ENCODE measurements at regions not wholly inside any gene's neighbourhood (a gene's known extent, or its start where the extent isn't known, plus 50 kb on each side); places are given as distances from the start of the nearest gene placed in this dataset.
"Not testable (repeated sequence)": the region's sequence is repeated elsewhere in the genome, so short reads cannot be mapped to it uniquely, and the experiment has no call there.

GRCh38 chr3:95343767-95344166 is 1280.9 kb downstream of the NSUN3 start:
- Mint-ChIP-seq H3K4me1 (no peaks in the 10 kb centered on the region), H3K9me3 (no peaks in the 10 kb centered on the region), H3K27me3 (no peaks in the 10 kb centered on the region), H3K27ac (no peak overlapping the region), H3K4me3 (no peak overlapping the region), H3K36me3 (ENCODE audit: low read depth) (no peaks in the 10 kb centered on the region)
- intact Hi-C loops (cut with micrococcal nuclease) = no loop called here
- DNase-seq = no peak

- H3K9me3 Mint-ChIP-seq, H3K27ac Mint-ChIP-seq: not testable (repeated sequence)
Measured at GRCh38 chr3:95347936-95348335, 1285.1 kb downstream of the NSUN3 start.

GRCh38 chr3:95348879-95349278 is 1286.0 kb downstream of the NSUN3 start:
- H3K27ac Mint-ChIP-seq = no peak overlapping the region
- H3K9me3 Mint-ChIP-seq = no peaks in the 10 kb centered on the region
- no peak overlapping the region for H3K4me3 Mint-ChIP-seq
- no peaks in the 10 kb centered on the region for H3K4me1 Mint-ChIP-seq
- no peaks in the 10 kb centered on the region for H3K27me3 Mint-ChIP-seq
- no peaks in the 10 kb centered on the region for H3K36me3 Mint-ChIP-seq (ENCODE audit: low read depth)
- no peak for DNase-seq
- intact Hi-C loops (cut with micrococcal nuclease) = no loop called here

More at GRCh38 chr3:95347936-95348335, 1285.1 kb downstream of the NSUN3 start:
- H3K27me3 Mint-ChIP-seq; H3K36me3 Mint-ChIP-seq (ENCODE audit: low read depth); intact Hi-C loops (cut with micrococcal nuclease); H3K4me1 Mint-ChIP-seq; H3K4me3 Mint-ChIP-seq; DNase-seq: not testable (repeated sequence)

GRCh38 chr3:95350049-95350448 is 1287.2 kb downstream of the NSUN3 start:
- intact Hi-C loops (cut with micrococcal nuclease) = no loop called here
- Mint-ChIP-seq H3K36me3 (ENCODE audit: low read depth) (no peaks in the 10 kb centered on the region), H3K4me3 (no peak overlapping the region), H3K9me3 (no peaks in the 10 kb centered on the region), H3K27me3 (no peaks in the 10 kb centered on the region), H3K4me1 (no peaks in the 10 kb centered on the region), H3K27ac (no peak overlapping the region)
- DNase-seq = no peak

- no peaks in the 10 kb centered on the region for H3K27me3 Mint-ChIP-seq
Measured at GRCh38 chr3:95351158-95351557, 1288.3 kb downstream of the NSUN3 start.

GRCh38 chr3:95352471-95352870 is 1289.6 kb downstream of the NSUN3 start:
- intact Hi-C loops (cut with micrococcal nuclease) = no loop called here
- no peak for DNase-seq
- Mint-ChIP-seq H3K4me3 (no peak overlapping the region), H3K36me3 (ENCODE audit: low read depth) (no peaks in the 10 kb centered on the region), H3K27me3 (no peaks in the 10 kb centered on the region), H3K27ac (no peak overlapping the region), H3K9me3 (no peaks in the 10 kb centered on the region), H3K4me1 (no peaks in the 10 kb centered on the region)

More at GRCh38 chr3:95351158-95351557, 1288.3 kb downstream of the NSUN3 start:
- H3K4me1 Mint-ChIP-seq = no peaks in the 10 kb centered on the region
- H3K4me3 Mint-ChIP-seq = no peak overlapping the region
- H3K9me3 Mint-ChIP-seq = no peaks in the 10 kb centered on the region
- H3K27ac Mint-ChIP-seq = no peak overlapping the region
- intact Hi-C loops (cut with micrococcal nuclease) = no loop called here
- H3K36me3 Mint-ChIP-seq (ENCODE audit: low read depth) = no peaks in the 10 kb centered on the region
- DNase-seq = no peak

- no peak overlapping the region for H3K27ac Mint-ChIP-seq
- no peaks in the 10 kb centered on the region for H3K4me1 Mint-ChIP-seq
- H3K36me3 Mint-ChIP-seq (ENCODE audit: low read depth) = no peaks in the 10 kb centered on the region
- intact Hi-C loops (cut with micrococcal nuclease) = no loop called here
- no peaks in the 10 kb centered on the region for H3K9me3 Mint-ChIP-seq
- H3K27me3 Mint-ChIP-seq = no peaks in the 10 kb centered on the region
- no peak overlapping the region for H3K4me3 Mint-ChIP-seq
- DNase-seq = no peak
Measured at GRCh38 chr3:95354489-95354888, 1291.6 kb downstream of the NSUN3 start.

GRCh38 chr3:95356764-95357501 is 1294.1 kb downstream of the NSUN3 start:
- intact Hi-C loops (cut with micrococcal nuclease) = no loop called here
- no peaks in the 10 kb centered on the region for H3K36me3 Mint-ChIP-seq (ENCODE audit: low read depth)
- DNase-seq = no peak
- H3K4me1 Mint-ChIP-seq = no peaks in the 10 kb centered on the region
- no peaks in the 10 kb centered on the region for H3K27me3 Mint-ChIP-seq
- no peak overlapping the region for H3K4me3 Mint-ChIP-seq
- H3K9me3 Mint-ChIP-seq = no peaks in the 10 kb centered on the region
- no peak overlapping the region for H3K27ac Mint-ChIP-seq

- intact Hi-C loops (cut with micrococcal nuclease) = no loop called here
- Mint-ChIP-seq H3K36me3 (ENCODE audit: low read depth) (no peaks in the 10 kb centered on the region), H3K9me3 (peaks cover 3% of the 10 kb centered on the region), H3K27ac (no peak overlapping the region), H3K4me3 (no peak overlapping the region), H3K27me3 (no peaks in the 10 kb centered on the region), H3K4me1 (no peaks in the 10 kb centered on the region)
- DNase-seq = no peak
Measured at GRCh38 chr3:95387242-95388021, 1324.6 kb downstream of the NSUN3 start.

- H3K9me3 Mint-ChIP-seq = peaks cover 3% of the 10 kb centered on the region
- H3K36me3 Mint-ChIP-seq (ENCODE audit: low read depth) = no peaks in the 10 kb centered on the region
- DNase-seq = no peak
- no peaks in the 10 kb centered on the region for H3K27me3 Mint-ChIP-seq
- H3K4me1 Mint-ChIP-seq = no peaks in the 10 kb centered on the region
- H3K27ac Mint-ChIP-seq = no peak overlapping the region
- H3K4me3 Mint-ChIP-seq = no peak overlapping the region
- intact Hi-C loops (cut with micrococcal nuclease) = no loop called here
Measured at GRCh38 chr3:95389725-95390313, 1327.0 kb downstream of the NSUN3 start.

- DNase-seq = no peak
- no peaks in the 10 kb centered on the region for H3K36me3 Mint-ChIP-seq (ENCODE audit: low read depth)
- H3K27ac Mint-ChIP-seq = no peak overlapping the region
- H3K4me3 Mint-ChIP-seq = no peak overlapping the region
- intact Hi-C loops (cut with micrococcal nuclease) = no loop called here
- no peaks in the 10 kb centered on the region for H3K9me3 Mint-ChIP-seq
- no peaks in the 10 kb centered on the region for H3K27me3 Mint-ChIP-seq
- no peaks in the 10 kb centered on the region for H3K4me1 Mint-ChIP-seq
Measured at GRCh38 chr3:95394286-95394685, 1331.4 kb downstream of the NSUN3 start.

- intact Hi-C loops (cut with micrococcal nuclease) = no loop called here
- no peak for DNase-seq
- H3K36me3 Mint-ChIP-seq (ENCODE audit: low read depth) = no peaks in the 10 kb centered on the region
- no peak overlapping the region for H3K27ac Mint-ChIP-seq
- no peaks in the 10 kb centered on the region for H3K9me3 Mint-ChIP-seq
- H3K27me3 Mint-ChIP-seq = no peaks in the 10 kb centered on the region
- no peak overlapping the region for H3K4me3 Mint-ChIP-seq
- no peaks in the 10 kb centered on the region for H3K4me1 Mint-ChIP-seq
Measured at GRCh38 chr3:95399585-95399984, 1336.7 kb downstream of the NSUN3 start.

GRCh38 chr3:95401693-95402092 is 1338.8 kb downstream of the NSUN3 start:
- H3K27ac Mint-ChIP-seq = no peak overlapping the region
- H3K9me3 Mint-ChIP-seq = no peaks in the 10 kb centered on the region
- no peak overlapping the region for H3K4me3 Mint-ChIP-seq

GRCh38 chr3:95407709-95408463 is 1345.0 kb downstream of the NSUN3 start:
- no peaks in the 10 kb centered on the region for H3K27me3 Mint-ChIP-seq
- DNase-seq = no peak
- no peaks in the 10 kb centered on the region for H3K9me3 Mint-ChIP-seq
- H3K36me3 Mint-ChIP-seq (ENCODE audit: low read depth) = no peaks in the 10 kb centered on the region
- no peak overlapping the region for H3K4me3 Mint-ChIP-seq
- no peaks in the 10 kb centered on the region for H3K4me1 Mint-ChIP-seq
- intact Hi-C loops (cut with micrococcal nuclease) = no loop called here
- no peak overlapping the region for H3K27ac Mint-ChIP-seq

More at GRCh38 chr3:95401693-95402092, 1338.8 kb downstream of the NSUN3 start:
- Mint-ChIP-seq H3K4me1 (no peaks in the 10 kb centered on the region), H3K36me3 (ENCODE audit: low read depth) (no peaks in the 10 kb centered on the region), H3K27me3 (no peaks in the 10 kb centered on the region)
- intact Hi-C loops (cut with micrococcal nuclease) = no loop called here
- no peak for DNase-seq
